GM21723 (cell line): ENCODE measurements at regions not wholly inside any gene's neighbourhood (a gene's known extent, or its start where the extent isn't known, plus 50 kb on each side); places are given as distances from the start of the nearest gene placed in this dataset.
A peak's percentile ranks its signal among the peaks of the same experiment; 100 is the strongest.

Source experiments
- ATAC-seq: cut with Tn5 transposase; IDR thresholded peaks from one replicate; pipeline ENCODE4 v1.9.1; 2021; ENCODE audit warnings: mild to moderate bottlenecking, moderate library complexity; ENCODE audit not compliant: unreplicated experiment

DNA sequence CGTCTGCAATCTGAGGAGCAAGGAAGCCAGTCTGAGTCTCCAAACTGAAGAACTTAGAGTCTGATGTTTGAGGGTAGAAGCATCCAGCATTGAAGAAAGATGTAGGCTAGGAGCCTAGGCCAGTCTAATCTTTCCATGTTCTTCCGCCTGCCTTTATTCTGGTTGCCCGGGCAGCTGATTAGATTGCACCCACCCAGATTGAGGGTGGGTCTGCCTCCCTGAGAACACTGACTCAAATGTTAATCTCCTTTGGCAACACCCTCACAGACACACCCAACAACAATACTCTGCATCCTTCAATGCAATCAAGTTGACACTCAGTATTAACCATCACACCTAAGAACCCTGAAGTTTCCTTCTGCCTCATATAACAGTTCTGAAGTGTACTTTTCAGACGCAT lies 350.1 kb downstream of the RFPL4B start:
- ATAC-seq, result no peak

DNA sequence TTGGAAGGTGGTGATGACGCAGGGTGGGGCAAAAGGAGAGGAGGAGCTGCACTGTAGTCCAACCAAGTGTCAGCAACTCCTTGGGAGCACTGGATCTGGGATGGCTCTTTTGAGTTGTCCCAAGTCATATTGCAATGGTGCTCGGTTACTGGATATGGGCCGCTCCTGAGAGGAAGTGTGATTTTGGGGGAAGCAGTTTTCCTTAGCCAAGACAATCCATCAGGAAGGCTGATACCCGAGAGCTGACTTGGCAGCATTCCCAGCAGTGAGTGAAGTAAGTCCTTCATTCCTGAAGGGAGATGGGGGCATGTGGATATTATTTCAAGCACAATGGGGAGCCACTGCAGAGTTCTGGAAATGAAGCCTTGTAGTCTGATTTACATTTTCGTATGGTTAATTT lies 354.1 kb downstream of the RFPL4B start:
- no peak for ATAC-seq

DNA sequence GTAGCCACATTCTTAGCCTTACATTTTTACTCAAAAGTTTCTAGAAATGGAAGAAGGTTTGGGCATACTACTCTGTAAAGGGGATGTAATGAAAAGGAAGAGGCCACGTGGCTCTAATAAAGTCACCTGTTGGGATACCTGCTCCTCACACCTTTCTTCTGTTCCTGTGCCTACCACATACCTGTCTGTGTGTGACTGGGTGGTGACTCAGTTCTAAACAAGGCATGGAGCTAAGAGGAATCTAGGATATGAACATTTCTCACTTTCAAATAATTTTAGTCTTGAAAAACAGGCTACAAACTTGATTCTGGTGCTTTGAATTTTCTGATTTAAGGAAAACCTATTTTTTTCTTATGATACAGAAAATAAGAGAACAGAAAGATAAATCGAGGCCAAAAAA lies 363.6 kb downstream of the RFPL4B start:
- ATAC-seq, result no peak

DNA sequence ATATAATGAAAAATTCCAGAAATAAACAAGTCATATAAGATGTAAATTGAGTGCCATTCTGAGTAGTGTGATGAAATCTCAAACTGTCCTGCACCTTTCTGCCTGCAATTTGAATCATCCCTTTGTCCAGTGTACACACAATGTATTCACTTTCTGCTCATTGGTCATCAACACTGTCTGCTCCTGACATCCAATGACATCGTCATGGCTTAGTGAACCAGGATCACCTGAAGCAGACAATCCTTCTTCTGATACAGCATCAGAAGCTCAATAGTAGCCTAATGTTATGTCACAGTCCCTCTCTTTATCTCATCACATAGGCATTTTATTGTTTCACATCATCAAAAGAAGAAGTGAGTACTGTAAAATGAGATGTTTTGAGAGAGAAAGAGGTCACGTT lies 366.3 kb downstream of the RFPL4B start:
- no peak for ATAC-seq

- no peak for ATAC-seq
Observed at GRCh38 chr6:112717401-112717800, 370.3 kb downstream of the RFPL4B start.

- no peak for ATAC-seq
Observed at GRCh38 chr6:112717856-112718255, 370.7 kb downstream of the RFPL4B start.

DNA sequence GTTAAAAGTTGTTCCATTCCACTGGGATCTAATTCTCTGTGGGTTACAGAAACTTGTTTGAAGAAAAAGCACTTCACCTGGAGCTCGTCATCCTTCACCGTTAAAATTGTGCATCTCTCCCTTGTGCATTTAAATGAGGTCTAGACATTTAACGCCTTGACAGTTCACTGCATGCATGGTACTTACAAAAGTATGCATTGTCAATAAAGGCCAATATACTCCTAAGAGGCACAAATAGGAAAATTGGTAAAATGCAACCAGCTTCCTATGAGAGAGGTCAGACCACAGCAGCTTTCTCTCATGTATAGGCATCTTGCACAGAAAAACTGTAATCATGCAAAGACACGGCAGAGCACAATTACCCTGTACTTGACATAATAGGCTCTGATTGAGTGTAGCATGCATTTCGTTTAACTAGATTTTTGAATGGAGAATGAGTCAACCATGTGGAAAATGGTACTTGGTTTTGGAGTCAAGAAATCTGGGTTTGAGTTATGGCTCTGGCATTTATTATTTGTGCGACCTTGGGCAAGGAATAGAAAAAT lies 378.5 kb downstream of the RFPL4B start:
- no peak for ATAC-seq

GRCh38 chr6:112735129-112735528 lies 388.0 kb downstream of the RFPL4B start:
- ATAC-seq, result no peak

GRCh38 chr6:112739766-112740165 lies 392.6 kb downstream of the RFPL4B start:
- ATAC-seq, result no peak

GRCh38 chr6:112743323-112743722 lies 396.2 kb downstream of the RFPL4B start:
- ATAC-seq, result no peak

GRCh38 chr6:112744827-112745226 lies 397.7 kb downstream of the RFPL4B start:
- ATAC-seq, result no peak

DNA sequence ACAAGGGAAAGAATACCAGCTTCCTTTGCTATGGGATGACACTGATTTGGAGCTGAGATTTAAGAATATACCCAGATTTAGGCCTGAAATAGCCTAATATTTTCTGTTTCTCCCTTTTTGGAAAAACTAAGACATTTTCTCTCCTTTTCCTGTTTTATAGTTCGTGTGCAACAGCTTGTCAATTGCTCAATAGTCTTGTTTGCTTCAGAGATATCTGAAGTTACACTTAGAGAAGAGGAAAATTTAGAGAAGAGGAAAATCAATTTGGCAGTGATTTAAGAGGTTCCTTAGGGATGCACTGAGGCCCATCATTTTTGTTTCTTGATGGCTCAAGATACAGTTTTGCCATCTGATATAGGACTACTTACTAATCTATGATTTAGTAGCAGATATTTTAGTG lies 398.6 kb downstream of the RFPL4B start:
- ATAC-seq, result no peak

DNA sequence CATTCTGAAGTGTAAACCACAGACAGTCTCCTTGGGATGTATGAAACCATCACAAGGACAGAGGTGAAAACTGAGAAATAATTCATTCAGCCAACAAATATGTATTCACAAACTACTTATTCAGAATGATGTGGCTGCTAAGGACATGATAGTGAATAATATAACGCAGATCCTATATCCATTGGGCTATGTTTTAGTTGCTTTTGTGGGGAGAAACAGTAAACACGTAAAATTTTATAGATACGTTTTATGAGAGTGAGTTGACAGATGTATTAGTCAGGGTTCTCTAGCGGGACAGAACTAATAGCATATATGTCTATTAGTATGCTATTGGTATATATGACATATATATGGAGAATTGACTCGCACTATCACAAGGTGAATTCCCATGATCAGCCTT lies 402.5 kb downstream of the RFPL4B start:
- ATAC-seq, result no peak

- no peak for ATAC-seq
Observed at GRCh38 chr6:112752305-112752704, 405.2 kb downstream of the RFPL4B start.

DNA sequence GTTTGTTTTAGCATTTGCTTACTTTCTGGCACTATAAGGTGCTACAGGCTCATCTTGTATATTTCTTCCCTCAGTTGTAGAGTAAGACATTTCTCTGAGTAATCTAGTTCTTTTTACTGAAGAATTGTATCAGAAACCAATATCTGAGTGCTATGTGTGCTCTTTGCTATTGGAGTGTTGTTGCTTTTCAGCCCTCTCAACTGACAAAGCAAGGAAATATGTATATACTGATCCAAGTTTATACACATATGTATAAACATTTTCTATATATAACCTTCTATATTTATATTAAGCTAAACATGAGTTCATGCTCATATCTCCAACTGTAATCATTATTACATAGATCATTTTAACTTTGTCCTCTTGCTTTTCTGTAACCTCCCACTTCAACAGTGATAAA lies 405.7 kb downstream of the RFPL4B start:
- ATAC-seq, result no peak

GRCh38 chr6:112760831-112761230 lies 413.7 kb downstream of the RFPL4B start:
- no peak for ATAC-seq

GRCh38 chr6:112761740-112762139 lies 414.6 kb downstream of the RFPL4B start:
- ATAC-seq, result no peak

- no peak for ATAC-seq
Observed at GRCh38 chr6:112764377-112764776, 417.2 kb downstream of the RFPL4B start.

- ATAC-seq, result no peak
Observed at GRCh38 chr6:112770308-112770707, 423.2 kb downstream of the RFPL4B start.

GRCh38 chr6:112773187-112773586 lies 426.1 kb downstream of the RFPL4B start:
- no peak for ATAC-seq

DNA sequence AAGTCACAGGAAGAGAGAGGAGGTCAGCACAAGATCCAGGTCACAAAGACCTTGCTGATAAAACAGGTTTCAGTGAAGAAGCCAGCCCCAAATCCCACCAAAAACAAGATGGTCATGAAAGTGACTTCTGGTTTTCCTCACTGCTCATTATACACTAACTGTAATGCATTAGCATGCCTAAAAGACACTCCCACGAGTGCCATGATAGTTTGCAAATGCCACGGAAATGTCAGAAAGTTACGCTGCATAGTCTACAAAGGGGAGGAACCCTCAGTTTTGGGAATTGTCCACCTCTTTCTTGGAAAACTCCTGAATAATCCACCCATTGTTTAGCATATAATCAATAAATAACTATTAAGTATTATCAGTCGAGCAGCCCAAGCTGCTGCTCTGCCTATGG lies 427.2 kb downstream of the RFPL4B start:
- ATAC-seq, result no peak

DNA sequence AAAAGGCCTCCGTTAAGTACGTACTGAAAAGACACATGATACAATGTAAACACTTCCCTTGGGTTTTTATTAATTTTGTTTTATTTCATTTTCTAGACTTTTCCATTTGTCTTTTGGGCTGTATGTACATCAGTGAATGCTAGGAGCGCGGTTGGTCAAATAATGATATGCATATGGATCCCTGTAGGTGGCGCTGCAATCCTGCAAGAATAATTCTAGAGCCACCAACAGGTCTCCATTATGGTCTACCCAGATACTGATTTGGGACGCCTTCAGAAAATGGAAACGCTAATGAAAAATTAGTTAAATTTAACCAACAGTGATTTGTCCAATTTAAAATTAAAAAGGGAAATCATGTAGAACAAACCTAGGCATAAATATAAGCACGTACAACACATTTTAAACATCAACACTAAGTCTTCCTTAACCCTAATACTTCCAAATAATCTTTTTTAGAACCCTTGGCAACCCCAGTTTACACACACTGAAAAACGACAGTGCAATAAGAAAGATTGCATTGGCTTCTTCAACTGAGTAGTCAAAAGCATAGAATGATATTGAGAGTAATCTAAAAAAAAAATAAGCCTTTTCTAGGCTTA lies 433.5 kb downstream of the RFPL4B start:
- peak; percentile 96 for ATAC-seq

DNA sequence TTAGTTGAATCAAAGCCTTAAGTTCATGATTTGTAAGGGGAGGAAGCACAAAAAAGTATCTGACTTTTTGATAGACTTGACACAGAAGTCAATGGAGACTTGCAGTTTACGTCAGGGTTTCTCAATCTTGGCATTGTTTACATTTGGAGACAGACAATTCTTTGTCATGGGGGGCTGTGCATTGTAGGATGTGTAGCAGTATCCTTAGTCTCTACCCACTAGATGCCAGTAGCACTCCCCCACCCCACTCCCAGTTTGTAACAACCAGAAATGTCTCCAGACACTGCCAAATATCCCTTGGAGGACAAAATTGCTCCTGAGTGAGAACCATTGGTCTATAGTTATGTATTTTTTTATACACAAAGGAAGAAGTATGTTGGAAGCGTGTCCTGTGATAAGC lies 434.1 kb downstream of the RFPL4B start:
- ATAC-seq, result no peak
